22Rv1 (cell line): ENCODE measurements at regions not wholly inside any gene's neighbourhood (a gene's known extent, or its start where the extent isn't known, plus 50 kb on each side); places are given as distances from the start of the nearest gene placed in this dataset.

Source experiments
- H3K27ac ChIP-seq: fragments of 450-650 bp; 2 replicates; pipeline ENCODE4 v1.5.1; 2017
- ZFX ChIP-seq: fragments of 450-650 bp; IDR thresholded peaks from 2 replicates; pipeline ENCODE4 v1.6.1; 2017; ENCODE audit warnings: antibody characterized with exemption, borderline replicate concordance
- TF ChIP-seq, protein P1 (sequence below): fragments of 450-650 bp; IDR thresholded peaks from 2 replicates; pipeline ENCODE4 v1.5.1; 2017; ENCODE audit warnings: mild to moderate bottlenecking

DNA sequence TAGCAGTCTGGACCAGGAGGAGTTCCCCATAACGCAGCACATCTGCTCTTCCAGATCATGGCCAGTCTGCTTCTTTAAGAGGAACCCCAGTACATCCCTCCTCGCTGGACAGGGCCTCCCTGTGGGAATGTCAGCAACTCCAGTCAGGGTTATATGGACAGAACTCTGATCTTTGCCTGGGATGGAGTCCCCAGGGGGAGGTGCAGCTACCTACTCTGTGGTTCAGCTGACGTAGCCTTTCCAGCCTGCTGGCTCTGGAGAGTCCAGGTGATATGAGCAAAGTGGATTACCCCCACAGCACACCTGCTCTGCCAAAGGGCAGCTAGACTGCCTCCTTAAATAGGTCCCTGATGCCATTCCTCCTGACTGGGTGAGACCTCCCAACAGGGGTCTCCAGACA, 417.1 kb upstream of the EPHA3 start:
- TF ChIP-seq, protein P1, sequence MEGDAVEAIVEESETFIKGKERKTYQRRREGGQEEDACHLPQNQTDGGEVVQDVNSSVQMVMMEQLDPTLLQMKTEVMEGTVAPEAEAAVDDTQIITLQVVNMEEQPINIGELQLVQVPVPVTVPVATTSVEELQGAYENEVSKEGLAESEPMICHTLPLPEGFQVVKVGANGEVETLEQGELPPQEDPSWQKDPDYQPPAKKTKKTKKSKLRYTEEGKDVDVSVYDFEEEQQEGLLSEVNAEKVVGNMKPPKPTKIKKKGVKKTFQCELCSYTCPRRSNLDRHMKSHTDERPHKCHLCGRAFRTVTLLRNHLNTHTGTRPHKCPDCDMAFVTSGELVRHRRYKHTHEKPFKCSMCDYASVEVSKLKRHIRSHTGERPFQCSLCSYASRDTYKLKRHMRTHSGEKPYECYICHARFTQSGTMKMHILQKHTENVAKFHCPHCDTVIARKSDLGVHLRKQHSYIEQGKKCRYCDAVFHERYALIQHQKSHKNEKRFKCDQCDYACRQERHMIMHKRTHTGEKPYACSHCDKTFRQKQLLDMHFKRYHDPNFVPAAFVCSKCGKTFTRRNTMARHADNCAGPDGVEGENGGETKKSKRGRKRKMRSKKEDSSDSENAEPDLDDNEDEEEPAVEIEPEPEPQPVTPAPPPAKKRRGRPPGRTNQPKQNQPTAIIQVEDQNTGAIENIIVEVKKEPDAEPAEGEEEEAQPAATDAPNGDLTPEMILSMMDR = no peak
- no peak for TF ChIP-seq ZFX

DNA sequence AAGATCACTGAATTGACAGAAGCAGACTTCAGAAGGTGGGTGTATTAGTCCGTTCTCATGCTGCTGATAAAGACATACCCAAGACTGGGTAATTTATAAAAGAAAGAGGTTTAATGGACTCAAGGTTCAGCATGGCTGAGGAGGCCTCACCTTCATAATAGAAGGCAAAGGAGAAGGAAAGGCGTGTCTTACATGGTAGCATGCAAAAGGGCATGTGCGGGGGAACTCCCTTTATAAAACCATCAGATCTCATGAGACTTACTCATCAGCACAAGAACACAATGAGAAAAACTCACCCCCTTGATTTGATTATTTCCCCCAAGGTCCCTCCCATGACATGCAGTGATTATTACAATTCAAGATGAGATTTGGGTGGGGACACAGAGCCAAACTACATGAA, 416.3 kb upstream of the EPHA3 start:
- TF ChIP-seq ZFX = no peak
- TF ChIP-seq, protein P1 = no peak

More for the DNA sequence above, 417.1 kb upstream of the EPHA3 start:
- no peak overlapping the region for H3K27ac ChIP-seq

DNA sequence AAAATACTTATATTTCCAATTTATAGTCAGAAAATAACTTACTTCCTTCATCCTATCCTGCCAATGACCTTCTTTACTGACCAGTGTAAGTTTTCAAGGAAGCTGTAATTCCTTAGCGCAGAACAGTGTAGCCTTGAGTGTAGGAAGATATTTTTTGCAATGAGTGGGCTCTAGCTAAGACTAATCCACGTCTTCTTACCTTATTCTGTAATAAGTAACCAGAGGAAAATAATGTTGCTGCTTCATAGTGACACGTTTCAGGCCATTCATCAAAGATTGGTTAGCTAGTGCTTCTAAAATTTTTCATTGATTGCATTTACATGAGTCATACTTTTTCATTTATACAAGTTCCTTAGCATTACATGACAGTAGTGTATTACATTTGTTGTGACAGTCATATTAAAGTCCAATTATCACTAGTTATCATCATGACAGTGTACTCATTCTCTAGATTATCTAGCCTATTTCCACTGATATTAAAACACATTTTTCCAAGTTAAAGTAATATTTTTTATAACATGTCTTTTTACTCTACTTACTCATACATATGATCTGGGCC, 403.8 kb upstream of the EPHA3 start:
- H3K27ac ChIP-seq = no peak overlapping the region

More for the DNA sequence above, 416.3 kb upstream of the EPHA3 start:
- H3K27ac ChIP-seq = no peak overlapping the region

DNA sequence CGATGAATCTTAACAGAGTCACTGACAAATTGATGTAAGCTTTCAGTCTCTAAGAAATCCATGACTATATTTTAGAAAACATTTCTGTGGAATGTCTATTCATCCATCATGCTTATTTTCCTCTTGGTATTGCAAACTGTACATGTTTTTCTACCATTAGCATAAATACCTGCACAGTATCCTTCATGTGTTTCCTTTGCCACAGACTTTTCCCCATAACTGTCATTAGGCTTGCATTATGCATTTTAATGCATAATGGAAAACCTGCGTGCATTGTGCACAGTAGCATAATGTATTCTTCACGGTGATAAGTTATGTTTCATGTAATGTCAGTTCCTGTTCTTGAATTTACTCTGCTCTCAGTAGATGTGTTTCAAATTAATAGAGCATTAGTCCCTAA, 403.1 kb upstream of the EPHA3 start:
- TF ChIP-seq, protein P1 = no peak
- TF ChIP-seq ZFX = no peak
- no peak overlapping the region for H3K27ac ChIP-seq

More for the DNA sequence above, 403.8 kb upstream of the EPHA3 start:
- TF ChIP-seq, protein P1 = no peak
- TF ChIP-seq ZFX = no peak

DNA sequence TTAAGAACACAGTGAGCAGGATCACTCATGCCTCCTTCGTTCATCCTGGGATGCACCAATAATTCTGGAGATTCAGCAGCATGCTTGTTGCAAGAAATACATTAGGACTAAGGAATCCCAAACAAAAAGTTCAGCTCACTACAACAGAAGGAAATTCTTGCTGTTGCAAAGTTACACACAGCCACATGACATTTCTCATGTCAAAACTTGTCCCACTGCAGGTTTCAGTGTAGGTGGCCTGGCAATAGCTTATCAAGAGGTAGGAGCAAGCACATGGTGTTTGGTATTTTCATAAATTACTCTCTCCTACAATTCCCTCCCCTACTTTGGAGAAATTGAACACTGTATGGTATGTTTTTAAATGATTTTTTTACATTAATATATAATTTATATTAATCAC, 399.6 kb upstream of the EPHA3 start:
- no peak overlapping the region for H3K27ac ChIP-seq
- TF ChIP-seq ZFX = no peak
- TF ChIP-seq, protein P1 = no peak

DNA sequence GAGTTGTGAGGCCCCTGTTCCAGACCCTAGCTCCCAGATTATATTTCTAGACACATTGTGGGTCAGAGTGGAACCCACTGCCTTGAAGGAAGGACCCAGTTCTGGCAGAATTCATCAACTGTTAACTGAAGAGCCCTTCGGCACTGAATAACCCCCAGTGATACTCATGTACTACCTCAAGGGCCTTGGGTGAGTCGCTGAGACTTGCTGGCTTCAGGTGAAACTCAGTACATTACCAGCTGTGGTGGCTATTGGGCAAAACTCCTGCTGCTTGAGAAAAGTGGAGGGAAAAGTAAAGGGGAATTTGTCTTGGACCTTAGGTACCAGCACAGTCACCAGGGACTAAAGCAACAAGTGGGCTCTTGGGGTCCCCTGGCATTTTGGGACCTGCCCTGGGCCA, 394.9 kb upstream of the EPHA3 start:
- TF ChIP-seq, protein P1 = no peak
- H3K27ac ChIP-seq = no peak overlapping the region

DNA sequence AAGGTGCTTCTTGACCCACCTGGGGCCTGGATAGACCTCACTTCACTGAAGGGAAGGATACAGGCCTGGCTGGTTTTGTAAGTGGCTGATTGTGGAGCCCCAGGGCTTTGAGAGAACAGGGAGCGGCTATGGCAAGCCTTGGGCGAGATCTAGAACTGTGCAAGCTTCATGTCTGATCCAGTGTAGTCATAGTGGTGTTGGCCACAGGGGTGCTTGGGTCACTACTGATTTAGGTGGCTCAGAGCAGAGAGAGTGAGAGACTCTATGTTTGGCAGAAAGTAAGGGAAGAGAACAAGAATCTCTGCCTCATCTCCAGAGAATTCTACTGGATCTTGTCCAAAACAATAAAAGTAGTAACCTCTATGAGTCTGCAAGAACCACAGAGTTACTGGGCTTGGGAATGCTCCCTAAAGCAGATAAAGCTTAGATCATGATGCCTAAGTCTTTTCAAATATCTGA, 394.2 kb upstream of the EPHA3 start:
- H3K27ac ChIP-seq = no peak overlapping the region
- no peak for TF ChIP-seq ZFX
- TF ChIP-seq, protein P1 = no peak
